OCI-LY1 (cell line): ENCODE measurements at regions not wholly inside any gene's neighbourhood (a gene's known extent, or its start where the extent isn't known, plus 50 kb on each side); places are given as distances from the start of the nearest gene placed in this dataset.

Experiments used
- EZH2 ChIP-seq: fragments of 200-600 bp; sonication (generic), shearing (Covaris generic); IDR thresholded peaks from 2 replicates; pipeline ENCODE4 v1.8.0; 2017; ENCODE audit warnings: borderline replicate concordance, mixed run types, mild to moderate bottlenecking, antibody characterized with exemption, low read length, moderate library complexity, mixed read lengths
- TF ChIP-seq, protein P1 (sequence below): fragments of 200-600 bp; sonication (generic), shearing (Covaris generic); IDR thresholded peaks from 2 replicates; pipeline ENCODE4 v1.5.1; 2017; ENCODE audit warnings: mild to moderate bottlenecking, antibody characterized with exemption, low read length, moderate library complexity, mixed read lengths

DNA sequence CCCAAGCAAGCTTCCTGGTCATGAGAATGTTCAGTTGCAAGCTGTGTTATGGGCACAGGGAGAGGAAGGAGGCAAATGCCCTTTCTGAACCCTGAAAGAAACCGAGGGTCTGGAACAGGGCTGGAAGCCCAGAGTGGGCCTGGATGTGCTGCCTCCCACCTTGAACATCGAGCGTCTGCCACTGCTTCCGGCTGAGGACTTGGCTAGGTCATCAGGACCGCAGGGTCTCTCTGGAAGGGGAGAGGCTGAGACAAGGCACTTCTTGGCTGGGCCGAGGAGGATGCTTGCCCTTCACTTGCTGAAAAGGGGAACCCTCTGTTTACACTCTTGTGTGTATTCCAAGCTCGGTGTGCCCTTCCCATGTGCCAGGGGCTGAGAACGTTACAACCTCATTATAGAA lies 168.0 kb upstream of the C1orf174 start:
- TF ChIP-seq, protein P1, sequence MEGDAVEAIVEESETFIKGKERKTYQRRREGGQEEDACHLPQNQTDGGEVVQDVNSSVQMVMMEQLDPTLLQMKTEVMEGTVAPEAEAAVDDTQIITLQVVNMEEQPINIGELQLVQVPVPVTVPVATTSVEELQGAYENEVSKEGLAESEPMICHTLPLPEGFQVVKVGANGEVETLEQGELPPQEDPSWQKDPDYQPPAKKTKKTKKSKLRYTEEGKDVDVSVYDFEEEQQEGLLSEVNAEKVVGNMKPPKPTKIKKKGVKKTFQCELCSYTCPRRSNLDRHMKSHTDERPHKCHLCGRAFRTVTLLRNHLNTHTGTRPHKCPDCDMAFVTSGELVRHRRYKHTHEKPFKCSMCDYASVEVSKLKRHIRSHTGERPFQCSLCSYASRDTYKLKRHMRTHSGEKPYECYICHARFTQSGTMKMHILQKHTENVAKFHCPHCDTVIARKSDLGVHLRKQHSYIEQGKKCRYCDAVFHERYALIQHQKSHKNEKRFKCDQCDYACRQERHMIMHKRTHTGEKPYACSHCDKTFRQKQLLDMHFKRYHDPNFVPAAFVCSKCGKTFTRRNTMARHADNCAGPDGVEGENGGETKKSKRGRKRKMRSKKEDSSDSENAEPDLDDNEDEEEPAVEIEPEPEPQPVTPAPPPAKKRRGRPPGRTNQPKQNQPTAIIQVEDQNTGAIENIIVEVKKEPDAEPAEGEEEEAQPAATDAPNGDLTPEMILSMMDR = no peak
- TF ChIP-seq EZH2 = no peak
